ENCODE measurements at regions not wholly inside any gene's neighbourhood (a gene's known extent, or its start where the extent isn't known, plus 50 kb on each side); places are given as distances from the start of the nearest gene placed in this dataset.

DNA sequence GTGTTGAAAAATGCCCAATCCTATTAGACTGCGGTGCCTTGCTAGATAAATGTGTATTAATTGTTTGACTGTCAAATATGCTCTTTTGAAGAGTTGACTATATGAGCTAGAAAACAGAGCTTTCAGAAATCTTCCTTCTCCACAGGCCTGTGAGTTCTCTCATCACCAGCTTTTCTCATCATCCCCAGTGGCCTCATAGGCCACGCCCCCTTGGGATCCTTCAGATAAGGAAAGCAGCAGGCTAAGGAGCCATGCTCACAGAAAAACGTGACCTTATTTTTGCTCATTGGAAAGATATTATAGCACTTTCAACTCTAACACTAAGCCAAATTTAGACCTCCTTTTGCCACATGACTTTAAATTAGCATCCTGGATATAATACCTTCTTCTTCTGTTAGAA, 514.4 kb upstream of the ARRDC4 start:
- H3K4me2 ChIP-seq (ENCODE audit: low read length), result no peak overlapping the region
- no peak overlapping the region for H3K9ac ChIP-seq (ENCODE audit: low read length)
- no peaks in the 10 kb centered on the region for H3K79me2 ChIP-seq (ENCODE audit: low read length)
- H4K20me1 ChIP-seq (ENCODE audit: insufficient read depth, low read length), result no peaks in the 10 kb centered on the region
- H2AFZ ChIP-seq (ENCODE audit: low read depth, low read length), result no peak overlapping the region
- no peak overlapping the region for H3K27ac ChIP-seq (ENCODE audit: low read length)
- no peaks in the 10 kb centered on the region for H3K9me3 ChIP-seq (ENCODE audit: insufficient read depth, low read length)
- TF ChIP-seq, protein P1, sequence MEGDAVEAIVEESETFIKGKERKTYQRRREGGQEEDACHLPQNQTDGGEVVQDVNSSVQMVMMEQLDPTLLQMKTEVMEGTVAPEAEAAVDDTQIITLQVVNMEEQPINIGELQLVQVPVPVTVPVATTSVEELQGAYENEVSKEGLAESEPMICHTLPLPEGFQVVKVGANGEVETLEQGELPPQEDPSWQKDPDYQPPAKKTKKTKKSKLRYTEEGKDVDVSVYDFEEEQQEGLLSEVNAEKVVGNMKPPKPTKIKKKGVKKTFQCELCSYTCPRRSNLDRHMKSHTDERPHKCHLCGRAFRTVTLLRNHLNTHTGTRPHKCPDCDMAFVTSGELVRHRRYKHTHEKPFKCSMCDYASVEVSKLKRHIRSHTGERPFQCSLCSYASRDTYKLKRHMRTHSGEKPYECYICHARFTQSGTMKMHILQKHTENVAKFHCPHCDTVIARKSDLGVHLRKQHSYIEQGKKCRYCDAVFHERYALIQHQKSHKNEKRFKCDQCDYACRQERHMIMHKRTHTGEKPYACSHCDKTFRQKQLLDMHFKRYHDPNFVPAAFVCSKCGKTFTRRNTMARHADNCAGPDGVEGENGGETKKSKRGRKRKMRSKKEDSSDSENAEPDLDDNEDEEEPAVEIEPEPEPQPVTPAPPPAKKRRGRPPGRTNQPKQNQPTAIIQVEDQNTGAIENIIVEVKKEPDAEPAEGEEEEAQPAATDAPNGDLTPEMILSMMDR (IDR thresholded peaks at IDR 0.05; ENCODE audit: low read depth, low read length), result no peak
- no peaks in the 10 kb centered on the region for H3K36me3 ChIP-seq (replicated peaks; ENCODE audit: low read depth, low read length)
- H3K4me1 ChIP-seq (ENCODE audit: low read length), result no peaks in the 10 kb centered on the region
- no peak overlapping the region for H3K4me3 ChIP-seq (ENCODE audit: low read length)
- H3K27me3 ChIP-seq (ENCODE audit: low read depth, low read length), result no peaks in the 10 kb centered on the region

DNA sequence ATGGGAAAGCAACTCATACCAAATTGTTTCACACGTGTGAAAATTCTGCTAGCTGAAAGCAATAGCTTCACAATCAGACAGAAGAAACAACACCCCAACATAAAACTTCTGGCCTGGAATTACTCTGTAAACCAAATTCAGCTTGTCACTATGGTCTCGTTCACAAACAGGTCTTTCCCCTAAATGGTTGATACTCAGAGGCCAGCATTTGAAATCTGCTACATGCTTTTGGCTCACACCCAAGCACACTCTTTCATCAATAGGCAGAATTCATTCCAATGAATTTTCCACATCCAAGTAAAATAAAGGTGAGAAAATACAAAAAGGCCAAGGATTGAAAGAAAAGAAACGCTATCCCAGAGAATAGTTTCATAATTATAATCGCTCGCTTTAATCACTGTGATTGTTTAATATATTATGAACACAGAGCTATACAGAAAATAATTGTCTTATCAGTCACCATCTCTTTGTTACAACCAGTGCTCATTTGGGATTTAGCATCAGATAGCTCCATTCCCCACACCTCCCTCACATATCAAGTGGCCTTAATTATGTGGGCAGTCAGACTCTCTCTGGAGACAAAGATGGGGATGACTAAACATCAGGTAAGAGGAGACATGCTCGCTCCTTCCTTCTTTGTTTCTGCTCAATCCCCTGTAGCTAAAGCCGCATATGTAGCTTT, 503.8 kb upstream of the ARRDC4 start:
- Histone ChIP-seq H3K9me3 (ENCODE audit: insufficient read depth, low read length) (no peaks in the 10 kb centered on the region), H3K27me3 (ENCODE audit: low read depth, low read length) (no peaks in the 10 kb centered on the region), H3K4me1 (ENCODE audit: low read length) (no peaks in the 10 kb centered on the region), H2AFZ (ENCODE audit: low read depth, low read length) (no peak overlapping the region), H3K27ac (ENCODE audit: low read length) (no peak overlapping the region), H3K36me3 (replicated peaks; ENCODE audit: low read depth, low read length) (no peaks in the 10 kb centered on the region), H4K20me1 (ENCODE audit: insufficient read depth, low read length) (no peaks in the 10 kb centered on the region), H3K79me2 (ENCODE audit: low read length) (no peaks in the 10 kb centered on the region), H3K9ac (ENCODE audit: low read length) (no peak overlapping the region), H3K4me3 (ENCODE audit: low read length) (no peak overlapping the region), H3K4me2 (ENCODE audit: low read length) (no peak overlapping the region)
- no peak for TF ChIP-seq EZH2phosphoT487 (IDR thresholded peaks at IDR 0.05; ENCODE audit: low read depth)
- TF ChIP-seq, protein P1 (IDR thresholded peaks at IDR 0.05; ENCODE audit: low read depth, low read length), result no peak

DNA sequence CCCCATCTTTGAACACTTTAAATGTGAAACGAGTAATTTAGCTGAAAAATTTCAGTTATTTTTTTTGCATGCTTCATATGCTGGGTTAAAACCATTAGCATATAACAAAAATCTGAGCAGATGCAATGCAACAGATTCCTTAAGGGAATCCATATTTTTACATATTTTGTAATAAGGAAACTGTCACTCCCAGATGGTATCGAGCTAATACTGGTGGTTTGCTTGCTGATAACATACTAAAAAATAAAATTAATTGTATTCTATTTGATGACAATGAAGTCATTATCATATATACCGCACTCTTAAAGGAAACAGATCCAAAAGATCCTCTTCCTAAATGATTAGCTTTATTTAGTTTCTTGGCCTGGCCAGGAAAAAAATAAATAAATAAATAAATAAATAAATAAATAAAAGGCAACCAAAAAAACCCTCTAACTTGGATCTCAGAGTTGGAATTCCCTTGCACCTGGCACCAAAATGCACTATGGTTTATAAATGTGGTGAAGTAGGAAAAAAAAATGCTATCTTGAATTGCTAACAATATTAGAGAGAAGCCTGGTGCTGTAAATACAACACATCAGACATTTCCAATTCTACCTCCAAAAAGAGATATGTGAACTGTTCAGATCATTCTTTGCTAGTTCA, 503.2 kb upstream of the ARRDC4 start:
- H3K4me1 ChIP-seq (ENCODE audit: low read length), result no peaks in the 10 kb centered on the region
- H3K79me2 ChIP-seq (ENCODE audit: low read length), result no peaks in the 10 kb centered on the region
- H3K27me3 ChIP-seq (ENCODE audit: low read depth, low read length), result no peaks in the 10 kb centered on the region
- no peak overlapping the region for H3K4me2 ChIP-seq (ENCODE audit: low read length)
- no peak overlapping the region for H3K4me3 ChIP-seq (ENCODE audit: low read length)
- no peak overlapping the region for H3K27ac ChIP-seq (ENCODE audit: low read length)
- H4K20me1 ChIP-seq (ENCODE audit: insufficient read depth, low read length), result no peaks in the 10 kb centered on the region
- H3K36me3 ChIP-seq (replicated peaks; ENCODE audit: low read depth, low read length), result no peaks in the 10 kb centered on the region
- no peak for TF ChIP-seq EZH2phosphoT487 (IDR thresholded peaks at IDR 0.05; ENCODE audit: low read depth)
- TF ChIP-seq, protein P1 (IDR thresholded peaks at IDR 0.05; ENCODE audit: low read depth, low read length), result no peak
- no peak overlapping the region for H3K9ac ChIP-seq (ENCODE audit: low read length)
- no peaks in the 10 kb centered on the region for H3K9me3 ChIP-seq (ENCODE audit: insufficient read depth, low read length)
- H2AFZ ChIP-seq (ENCODE audit: low read depth, low read length), result no peak overlapping the region

DNA sequence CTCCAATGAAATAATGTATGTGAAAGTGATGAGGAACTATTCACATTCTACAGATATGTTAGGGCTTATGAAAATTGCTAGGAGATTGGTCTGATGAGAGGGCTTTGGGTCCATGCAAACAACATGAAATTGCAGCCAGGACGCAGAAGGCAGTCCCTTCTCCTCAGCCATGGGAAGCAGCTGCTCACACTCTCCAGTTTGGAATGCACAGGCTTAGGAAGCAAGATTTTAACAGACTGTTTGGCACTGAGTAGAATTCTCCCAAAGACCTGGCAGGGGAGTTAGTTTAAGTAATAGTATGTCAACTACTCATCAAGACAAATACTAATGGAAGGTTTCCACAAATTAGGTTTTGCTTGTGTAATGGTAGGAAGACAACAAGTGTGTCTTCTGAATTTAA, 500.7 kb upstream of the ARRDC4 start:
- Histone ChIP-seq H3K4me2 (ENCODE audit: low read length) (no peak overlapping the region), H3K27ac (ENCODE audit: low read length) (no peak overlapping the region), H3K36me3 (replicated peaks; ENCODE audit: low read depth, low read length) (no peaks in the 10 kb centered on the region), H4K20me1 (ENCODE audit: insufficient read depth, low read length) (no peaks in the 10 kb centered on the region), H3K4me1 (ENCODE audit: low read length) (no peaks in the 10 kb centered on the region), H3K4me3 (ENCODE audit: low read length) (no peak overlapping the region), H3K9ac (ENCODE audit: low read length) (no peak overlapping the region), H2AFZ (ENCODE audit: low read depth, low read length) (no peak overlapping the region), H3K9me3 (ENCODE audit: insufficient read depth, low read length) (no peaks in the 10 kb centered on the region), H3K79me2 (ENCODE audit: low read length) (no peaks in the 10 kb centered on the region), H3K27me3 (ENCODE audit: low read depth, low read length) (no peaks in the 10 kb centered on the region)
- TF ChIP-seq, protein P1 (IDR thresholded peaks at IDR 0.05; ENCODE audit: low read depth, low read length), result no peak

Measured in OCI-LY3 (cell line).